HG03575 (cell line): ENCODE measurements at regions not wholly inside any gene's neighbourhood (a gene's known extent, or its start where the extent isn't known, plus 50 kb on each side); places are given as distances from the start of the nearest gene placed in this dataset.
"Not testable (repeated sequence)": the region's sequence is repeated elsewhere in the genome, so short reads cannot be mapped to it uniquely, and the experiment has no call there.

Source experiments
- ATAC-seq: cut with Tn5 transposase; IDR thresholded peaks from one replicate; pipeline ENCODE4 v1.9.1; 2021; ENCODE audit not compliant: unreplicated experiment, insufficient number of reproducible peaks, low FRiP score; ENCODE audit errors: extremely low read depth

DNA sequence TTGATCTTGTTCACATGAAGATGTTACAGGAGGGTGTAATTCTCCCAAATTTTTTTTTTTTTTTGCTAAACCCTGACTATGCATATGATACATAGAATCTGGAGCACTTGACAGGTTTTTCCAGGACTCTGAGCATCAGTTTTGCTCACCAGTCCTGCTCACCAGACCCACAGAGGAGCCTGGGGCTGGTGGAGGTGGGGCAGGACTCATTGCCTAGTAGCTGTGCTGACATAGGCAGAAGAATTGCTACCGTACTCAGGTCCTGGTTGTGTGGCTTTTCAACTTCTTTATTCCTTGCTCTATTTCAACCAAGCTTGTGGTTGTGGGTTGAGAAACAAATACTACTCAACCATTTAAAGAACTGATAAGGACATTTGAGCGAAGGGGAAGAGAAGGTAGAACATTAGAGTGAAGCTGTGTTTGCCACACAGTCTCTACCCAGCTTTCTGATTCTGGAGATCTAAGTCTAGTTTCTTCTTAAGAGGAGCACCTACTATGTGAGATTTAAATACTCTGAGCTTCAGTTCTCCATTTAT lies 212.4 kb downstream of the UTP18 start:
- ATAC-seq: no peak

GRCh38 chr17:51474764-51475163 lies 214.4 kb downstream of the UTP18 start:
- no peak for ATAC-seq

- ATAC-seq: no peak
These were observed 215.4 kb downstream of the UTP18 start for GRCh38 chr17:51475730-51476129.

- ATAC-seq: no peak
These were observed 219.0 kb downstream of the UTP18 start for GRCh38 chr17:51479303-51479702.

- no peak for ATAC-seq
These were observed 221.0 kb downstream of the UTP18 start for GRCh38 chr17:51481370-51481769.

DNA sequence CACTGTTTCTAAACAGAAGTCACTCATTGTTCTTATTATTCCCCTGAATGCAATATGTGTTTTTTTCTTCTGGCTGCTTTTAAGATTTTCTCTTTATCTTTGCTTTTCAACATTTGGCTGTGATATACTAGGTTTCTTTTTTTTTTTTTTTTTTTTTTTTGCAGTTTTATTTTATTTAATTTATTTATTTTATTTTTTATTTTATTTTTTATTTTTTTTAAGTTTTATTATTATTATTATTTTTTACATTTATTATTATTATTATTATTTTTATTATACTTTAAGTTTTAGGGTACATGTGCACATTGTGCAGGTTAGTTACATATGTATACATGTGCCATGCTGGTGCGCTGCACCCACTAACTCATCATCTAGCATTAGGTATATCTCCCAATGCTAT lies 221.9 kb downstream of the UTP18 start:
- not testable (repeated sequence) for ATAC-seq

DNA sequence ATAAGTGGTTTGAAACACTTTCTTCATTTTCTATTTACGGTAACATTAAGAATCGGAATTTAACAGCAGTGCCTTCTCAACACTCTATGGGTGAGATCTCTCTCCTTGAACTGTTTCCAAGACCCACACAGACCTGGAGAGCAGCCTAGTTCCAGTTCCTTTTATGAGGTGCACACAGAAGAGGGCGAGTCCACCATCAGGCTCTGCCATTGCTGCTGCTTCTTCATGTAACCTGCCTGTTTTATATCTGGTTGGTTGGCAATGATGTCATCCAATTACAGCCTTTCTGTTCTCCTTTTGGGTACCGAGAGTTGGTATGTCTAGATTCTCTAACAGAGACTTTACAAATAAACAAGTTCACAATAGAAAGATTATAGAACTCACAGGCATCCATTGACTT lies 225.7 kb downstream of the UTP18 start:
- ATAC-seq: no peak

DNA sequence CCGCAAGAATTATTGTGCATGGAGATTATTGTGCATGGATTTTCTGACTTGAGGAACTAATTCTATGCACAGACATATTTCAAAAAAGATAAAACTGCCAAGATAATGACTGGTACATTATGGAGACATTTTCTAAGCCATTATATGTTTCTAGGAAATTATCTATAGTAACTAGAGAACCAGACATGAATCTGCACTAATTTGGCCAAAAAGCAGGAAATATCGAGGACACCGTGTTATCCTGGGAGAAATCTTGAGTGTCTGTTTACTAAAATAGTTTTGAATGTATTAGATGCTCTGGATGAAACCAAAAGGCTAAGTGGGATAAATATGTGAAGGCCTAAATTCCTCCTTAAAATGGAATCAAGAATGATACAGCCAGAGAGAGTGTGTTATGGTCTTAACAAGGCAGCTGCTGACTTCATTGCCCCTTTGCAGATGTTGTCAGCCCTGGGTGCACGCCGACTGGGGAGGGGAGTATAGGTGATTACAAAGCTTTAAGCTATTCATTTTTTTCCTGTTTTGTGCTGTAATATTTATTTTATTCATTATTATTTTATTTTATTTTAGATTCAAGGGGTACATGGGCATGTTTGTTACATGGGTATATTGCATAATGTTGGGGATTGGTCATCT lies 226.7 kb downstream of the UTP18 start:
- no peak for ATAC-seq

DNA sequence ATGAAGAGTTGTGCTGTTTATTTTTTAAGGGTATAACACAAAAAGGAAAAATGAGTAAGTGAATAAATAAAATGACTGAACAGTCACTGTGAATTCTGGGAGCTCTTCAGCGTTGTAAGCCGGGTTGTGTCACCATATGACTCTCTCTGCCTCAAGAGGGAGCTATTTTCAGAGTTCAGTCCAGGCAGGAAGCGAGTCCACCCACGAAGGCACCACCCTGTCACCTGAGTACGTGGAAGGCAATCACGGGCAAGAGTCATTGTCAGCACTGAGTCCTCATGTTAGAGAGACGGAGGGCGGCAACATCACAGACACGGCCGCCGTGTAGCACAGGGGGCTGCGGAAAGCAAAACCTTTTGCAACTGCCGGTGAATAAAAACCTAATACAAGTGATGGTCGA lies 227.6 kb downstream of the UTP18 start:
- ATAC-seq: no peak

GRCh38 chr17:51491416-51491815 lies 231.1 kb downstream of the UTP18 start:
- ATAC-seq: no peak

- ATAC-seq: no peak
These were observed 232.9 kb downstream of the UTP18 start for GRCh38 chr17:51493206-51493605.

DNA sequence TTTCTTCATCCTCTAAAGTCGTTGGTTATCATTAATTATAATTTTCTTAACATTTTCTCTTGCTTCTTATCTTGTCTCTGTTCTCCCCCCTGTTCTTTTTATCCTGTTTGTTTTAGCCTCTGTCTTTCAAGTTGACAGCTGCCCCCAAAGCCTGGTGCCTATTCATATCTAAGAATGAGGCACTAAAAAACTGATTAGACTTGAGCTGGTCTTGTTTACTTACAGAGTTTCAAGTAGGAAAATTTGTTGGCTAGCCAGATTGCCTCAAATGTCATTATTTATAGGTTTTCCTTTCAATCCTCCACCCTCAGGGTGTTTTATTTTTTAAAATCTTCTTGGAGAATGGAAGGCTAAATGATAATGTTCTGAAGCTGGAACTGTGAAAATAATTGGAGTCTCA lies 236.0 kb downstream of the UTP18 start:
- ATAC-seq: no peak

DNA sequence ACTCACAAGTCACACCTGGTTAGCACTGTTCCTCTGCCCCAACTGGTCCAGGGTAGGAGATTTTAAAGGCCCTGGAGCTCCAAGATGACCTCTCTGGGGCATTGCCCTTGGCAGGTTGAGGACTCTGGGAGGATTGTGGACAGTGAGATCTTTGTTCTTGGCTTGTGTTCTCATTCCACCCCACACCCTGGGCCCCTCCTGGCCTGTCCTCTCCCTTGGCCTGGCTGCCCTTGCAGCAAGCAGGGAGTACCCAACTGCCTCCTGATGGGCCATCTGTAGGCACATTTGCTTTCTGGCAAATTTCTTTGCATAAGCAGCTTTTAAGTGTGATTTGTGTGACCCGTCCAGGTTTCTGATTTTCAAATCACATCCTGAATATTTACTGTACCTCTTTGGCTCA lies 239.6 kb downstream of the UTP18 start:
- no peak for ATAC-seq

- no peak for ATAC-seq
These were observed 240.1 kb downstream of the UTP18 start for GRCh38 chr17:51500454-51500853.

GRCh38 chr17:51505450-51505849 lies 245.1 kb downstream of the UTP18 start:
- ATAC-seq: no peak

DNA sequence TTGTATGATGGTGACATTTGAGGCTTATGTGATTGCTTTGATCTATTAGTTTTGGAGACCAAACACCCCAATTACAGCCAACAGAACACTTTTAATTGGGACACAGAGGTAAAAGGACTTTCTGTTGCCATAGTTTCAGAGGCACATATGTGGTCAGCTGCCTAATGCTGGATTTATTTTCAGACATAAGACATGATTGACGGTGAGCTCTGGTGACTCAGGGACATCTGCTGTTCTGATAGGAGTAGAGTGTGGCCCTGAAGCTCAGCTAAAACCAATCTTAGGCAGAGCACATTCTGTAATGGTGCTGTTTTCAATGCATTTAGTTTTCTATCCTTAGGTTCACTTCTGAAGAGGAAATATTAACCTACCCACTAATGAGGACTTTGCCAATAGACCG lies 247.1 kb downstream of the UTP18 start:
- no peak for ATAC-seq

DNA sequence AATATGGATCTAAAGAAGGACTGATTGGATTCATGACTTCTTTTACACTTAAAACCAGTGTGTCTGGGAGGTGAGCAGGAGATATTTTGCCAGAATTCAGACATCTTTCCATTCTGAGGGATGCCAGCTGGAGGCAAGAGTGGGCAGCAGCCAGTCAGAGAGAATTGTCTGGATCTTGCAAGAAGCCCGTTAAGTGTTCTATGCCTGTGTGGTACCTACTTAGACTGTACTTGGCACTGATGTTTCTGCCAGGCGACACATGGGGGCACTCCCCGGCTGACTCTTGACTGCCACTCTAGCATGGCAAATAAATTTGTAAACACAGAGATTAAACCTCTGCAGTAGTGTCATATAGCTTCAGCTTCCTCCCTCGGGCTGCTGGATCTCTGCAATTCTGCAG lies 247.7 kb downstream of the UTP18 start:
- ATAC-seq: no peak

DNA sequence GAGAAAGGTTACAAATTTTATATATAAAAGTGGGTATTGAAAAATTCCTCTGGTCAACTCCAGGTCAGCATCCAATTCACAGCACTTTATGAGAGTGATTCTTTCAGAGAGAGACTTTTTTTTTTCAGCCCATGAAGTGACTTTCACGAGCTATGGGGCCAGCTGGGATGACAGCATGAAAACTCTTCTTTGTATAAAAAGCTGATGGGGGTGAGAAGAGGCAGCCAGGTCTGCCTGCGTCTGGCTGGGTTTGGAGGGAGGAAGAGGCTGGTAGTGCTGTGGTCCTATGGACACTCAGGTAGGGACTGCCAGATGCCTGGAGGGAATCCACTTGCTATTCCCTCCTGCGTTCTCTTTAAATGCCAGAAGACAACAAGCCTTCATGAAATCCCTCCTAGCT lies 250.6 kb downstream of the UTP18 start:
- ATAC-seq: no peak

DNA sequence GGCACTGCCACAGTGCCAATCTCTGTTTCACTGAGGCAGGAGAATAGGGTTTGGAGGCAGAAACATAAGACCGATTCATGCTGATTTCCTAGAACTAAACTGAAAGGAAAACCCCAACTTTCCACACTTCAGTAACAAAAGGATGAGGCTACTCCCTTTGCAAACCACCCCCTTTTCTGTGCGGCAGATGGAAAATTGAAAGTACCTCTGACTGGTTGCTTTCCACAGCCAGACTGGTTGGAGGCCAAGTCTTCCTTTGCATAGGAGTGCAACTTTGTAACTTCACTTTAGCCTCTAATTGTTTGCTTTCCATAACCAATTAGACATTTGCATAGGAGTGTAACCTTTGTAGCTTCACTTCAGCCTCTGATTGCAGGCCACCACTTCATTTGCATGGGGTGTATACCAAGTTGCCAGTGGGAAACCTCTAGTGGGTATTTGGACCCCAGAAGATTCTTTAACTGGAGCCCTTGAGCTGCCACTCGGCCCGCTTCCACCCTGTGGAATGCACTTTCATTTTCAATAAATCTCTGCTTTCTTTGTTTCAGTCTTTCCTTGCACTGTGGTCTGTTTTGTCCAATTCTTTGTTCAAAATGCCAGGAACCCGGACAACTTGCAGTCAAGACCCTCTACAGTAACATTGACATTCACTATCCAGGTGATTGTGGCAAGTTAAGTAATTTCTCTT lies 252.0 kb downstream of the UTP18 start:
- ATAC-seq: no peak

DNA sequence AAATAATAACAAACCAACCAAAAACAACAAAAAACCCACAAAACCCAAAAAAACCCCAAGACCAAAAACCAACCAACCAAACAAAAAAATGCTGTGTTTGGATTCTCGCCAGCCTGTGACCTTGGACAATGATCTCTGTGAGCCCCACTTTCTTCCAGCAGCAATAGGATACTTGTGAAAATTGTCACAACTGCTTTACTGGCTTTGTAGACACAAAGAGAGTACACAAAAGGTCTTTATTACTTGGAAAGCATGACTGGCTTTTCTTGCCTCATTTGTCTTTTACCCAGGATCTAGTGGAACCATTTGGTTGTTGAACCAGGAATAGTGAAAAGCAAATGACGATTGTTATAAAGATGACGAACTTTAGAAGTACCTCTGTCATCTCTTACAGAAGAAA lies 256.6 kb downstream of the UTP18 start:
- no peak for ATAC-seq

DNA sequence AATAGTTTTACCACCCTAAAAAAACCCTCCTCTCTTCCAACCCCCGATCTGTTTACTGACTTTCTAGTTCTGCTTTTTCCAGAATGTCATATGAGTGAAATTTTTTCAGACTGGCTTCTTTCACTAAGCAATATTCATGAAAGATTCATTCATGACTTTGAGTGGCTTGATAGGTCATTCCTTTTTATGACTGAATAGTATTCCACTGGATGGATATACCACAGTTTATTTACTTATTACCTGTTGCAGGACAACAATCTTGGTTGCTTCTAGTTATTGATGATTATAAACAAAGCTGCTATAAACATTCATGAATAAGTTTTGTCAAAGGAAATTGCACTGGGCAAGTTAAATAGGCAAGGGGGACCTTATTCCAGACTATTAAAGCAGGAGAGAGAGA lies 264.2 kb downstream of the UTP18 start:
- ATAC-seq: no peak
